K562 (cell line): ENCODE measurements at regions not wholly inside any gene's neighbourhood (a gene's known extent, or its start where the extent isn't known, plus 50 kb on each side); places are given as distances from the start of the nearest gene placed in this dataset.

Experiments used
- HMGN3 ChIP-seq: IDR thresholded peaks from 2 replicates; pipeline ENCODE4 v1.6.1; 2011; ENCODE audit warnings: borderline replicate concordance, low read depth, mild to moderate bottlenecking, mixed read lengths, low read length; ENCODE audit not compliant: insufficient read length; ENCODE audit errors: extremely low read depth
- KDM1A ChIP-seq, 2 experiments: fragments of 450-650 bp; IDR thresholded peaks; 2 replicates each; pipeline ENCODE4 v1.6.1; 2016; ENCODE audit warnings: mild to moderate bottlenecking in 2 of 2
- KDM5B ChIP-seq: fragments of 200-600 bp; sonication (generic); IDR thresholded peaks from 2 replicates; pipeline ENCODE4 v1.6.1; 2012; ENCODE audit warnings: low read depth, mild to moderate bottlenecking, moderate library complexity, low read length, control low read depth, inconsistent platforms; ENCODE audit not compliant: insufficient replicate concordance
- POLR2A ChIP-seq: fragments of 450-650 bp; conservative IDR thresholded peaks from 2 replicates; pipeline ENCODE4 v1.6.1; 2016
- TRIM24 ChIP-seq, 2 experiments: fragments of 450-650 bp; IDR thresholded peaks; 2 replicates each; pipeline ENCODE4 v1.6.1; 2016
- ZBTB7A ChIP-seq: IDR thresholded peaks from 2 replicates; pipeline ENCODE4 v1.6.1; 2011; ENCODE audit warnings: low read depth, mild to moderate bottlenecking, low read length, moderate library complexity, borderline replicate concordance; ENCODE audit not compliant: control insufficient read depth
- ZFX ChIP-seq: sonication (generic); formaldehyde crosslinking; IDR thresholded peaks from 2 replicates; pipeline ENCODE4 v1.8.0; 2022; ENCODE audit warnings: mild to moderate bottlenecking, missing genetic modification reagents, moderate library complexity
- ZNF57 ChIP-seq: fragments of 450-650 bp; formaldehyde crosslinking; IDR thresholded peaks from 2 replicates; pipeline ENCODE4 v1.4.0; 2020; ENCODE audit warnings: mild to moderate bottlenecking, moderate library complexity
- ZNF644 ChIP-seq: fragments of 200-800 bp; sonication (Bioruptor generic); IDR thresholded peaks from 2 replicates; pipeline ENCODE4 v1.6.1; 2016; ENCODE audit warnings: low read depth, missing genetic modification characterization, missing compliant biosample characterization
- ZSCAN32 ChIP-seq: fragments of 450-650 bp; formaldehyde crosslinking; IDR thresholded peaks from 2 replicates; pipeline ENCODE4 v1.4.0; 2020; ENCODE audit warnings: mild to moderate bottlenecking, moderate library complexity
- TF ChIP-seq, protein P1 (sequence below): IDR thresholded peaks from 2 replicates; pipeline ENCODE4 v1.6.1; 2016; ENCODE audit warnings: missing genetic modification characterization, missing compliant biosample characterization
- TF ChIP-seq, protein P2 (sequence below), 3 experiments: IDR thresholded peaks in 2 of 3; conservative IDR thresholded peaks in 1 of 3; 2 replicates each; pipeline ENCODE4 v1.5.1; 2011 to 2012; ENCODE audit warnings: low read length in 3 of 3, mild to moderate bottlenecking in 3 of 3, control low read depth in 2 of 3, improper control_type of control experiment in 1 of 3, inconsistent platforms in 1 of 3, low read depth in 1 of 3, mixed read lengths in 1 of 3, moderate library complexity in 1 of 3; ENCODE audit not compliant: insufficient read depth in 2 of 3

DNA sequence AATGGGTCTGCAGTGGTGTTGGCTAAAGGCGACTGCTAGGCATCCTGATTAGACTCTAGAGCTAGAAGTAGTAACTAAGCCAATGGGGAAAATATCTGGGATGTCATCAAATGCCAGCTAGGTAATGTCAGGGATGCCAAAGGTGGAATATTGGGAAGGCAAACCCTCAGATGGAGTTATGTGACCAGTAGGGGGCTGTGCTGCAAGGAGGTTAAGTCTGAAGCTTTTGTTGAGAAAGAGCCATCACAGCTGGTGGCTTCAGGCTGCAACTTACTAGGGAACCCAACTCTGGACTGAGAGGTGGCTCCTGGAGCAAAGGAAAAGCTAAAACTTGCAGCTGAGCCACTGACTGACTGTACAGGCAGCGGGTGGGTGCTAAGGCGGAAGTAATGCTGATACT, 576.9 kb upstream of the GHITM start:
- TF ChIP-seq KDM1A (IDR thresholded peaks at IDR 0.05), result no peak
- no peak for TF ChIP-seq ZSCAN32 (CRISPR knock-in tag)
- TF ChIP-seq, protein P1, sequence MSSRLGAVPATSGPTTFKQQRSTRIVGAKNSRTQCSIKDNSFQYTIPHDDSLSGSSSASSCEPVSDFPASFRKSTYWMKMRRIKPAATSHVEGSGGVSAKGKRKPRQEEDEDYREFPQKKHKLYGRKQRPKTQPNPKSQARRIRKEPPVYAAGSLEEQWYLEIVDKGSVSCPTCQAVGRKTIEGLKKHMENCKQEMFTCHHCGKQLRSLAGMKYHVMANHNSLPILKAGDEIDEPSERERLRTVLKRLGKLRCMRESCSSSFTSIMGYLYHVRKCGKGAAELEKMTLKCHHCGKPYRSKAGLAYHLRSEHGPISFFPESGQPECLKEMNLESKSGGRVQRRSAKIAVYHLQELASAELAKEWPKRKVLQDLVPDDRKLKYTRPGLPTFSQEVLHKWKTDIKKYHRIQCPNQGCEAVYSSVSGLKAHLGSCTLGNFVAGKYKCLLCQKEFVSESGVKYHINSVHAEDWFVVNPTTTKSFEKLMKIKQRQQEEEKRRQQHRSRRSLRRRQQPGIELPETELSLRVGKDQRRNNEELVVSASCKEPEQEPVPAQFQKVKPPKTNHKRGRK (tag), result no peak
- TF ChIP-seq ZNF644 (tag), result no peak
- TF ChIP-seq POLR2A, result no peak
- TF ChIP-seq ZBTB7A, result no peak
- TF ChIP-seq TRIM24 (IDR thresholded peaks at IDR 0.05), result no peak
- TF ChIP-seq ZFX (CRISPR knock-in tag), result no peak
- TF ChIP-seq HMGN3, result no peak
- TF ChIP-seq KDM5B, result no peak
- no peak for TF ChIP-seq ZNF57
- TF ChIP-seq, protein P2, sequence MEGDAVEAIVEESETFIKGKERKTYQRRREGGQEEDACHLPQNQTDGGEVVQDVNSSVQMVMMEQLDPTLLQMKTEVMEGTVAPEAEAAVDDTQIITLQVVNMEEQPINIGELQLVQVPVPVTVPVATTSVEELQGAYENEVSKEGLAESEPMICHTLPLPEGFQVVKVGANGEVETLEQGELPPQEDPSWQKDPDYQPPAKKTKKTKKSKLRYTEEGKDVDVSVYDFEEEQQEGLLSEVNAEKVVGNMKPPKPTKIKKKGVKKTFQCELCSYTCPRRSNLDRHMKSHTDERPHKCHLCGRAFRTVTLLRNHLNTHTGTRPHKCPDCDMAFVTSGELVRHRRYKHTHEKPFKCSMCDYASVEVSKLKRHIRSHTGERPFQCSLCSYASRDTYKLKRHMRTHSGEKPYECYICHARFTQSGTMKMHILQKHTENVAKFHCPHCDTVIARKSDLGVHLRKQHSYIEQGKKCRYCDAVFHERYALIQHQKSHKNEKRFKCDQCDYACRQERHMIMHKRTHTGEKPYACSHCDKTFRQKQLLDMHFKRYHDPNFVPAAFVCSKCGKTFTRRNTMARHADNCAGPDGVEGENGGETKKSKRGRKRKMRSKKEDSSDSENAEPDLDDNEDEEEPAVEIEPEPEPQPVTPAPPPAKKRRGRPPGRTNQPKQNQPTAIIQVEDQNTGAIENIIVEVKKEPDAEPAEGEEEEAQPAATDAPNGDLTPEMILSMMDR (IDR thresholded peaks at IDR 0.05 in 2 of 3, conservative IDR thresholded peaks at IDR 0.05 in 1 of 3; ENCODE audit: insufficient read depth in 2 of 3, low read depth in 1 of 3, low read length in 3 of 3), result no peak
